ENCODE measurements at regions not wholly inside any gene's neighbourhood (a gene's known extent, or its start where the extent isn't known, plus 50 kb on each side); places are given as distances from the start of the nearest gene placed in this dataset.

GRCh38 chr7:47669178-47669891 is 87.4 kb upstream of the TNS3 start:
- no peaks in the 10 kb centered on the region for H3K27me3 ChIP-seq (ENCODE audit: control insufficient read depth, insufficient read depth, low read length)
- ChIA-PET POLR2A (ENCODE audit: unreplicated experiment) (no interaction called here), CTCF (interaction anchor here (0.7 kb wide), 1 partner anchor 17 kb away, joined by 3 read pairs; no protein-coding TSS in a partner anchor)
- no TSS peak for BruUV-seq (replicated peaks)
- peaks cover 18% of the 10 kb centered on the region for H3K4me1 ChIP-seq (ENCODE audit: control insufficient read depth, insufficient read depth, low read length)
- no peaks in the 10 kb centered on the region for H3K36me3 ChIP-seq (ENCODE audit: control insufficient read depth, insufficient read depth, low read length)
- H4K20me1 ChIP-seq (ENCODE audit: insufficient read depth, low read length) = no peaks in the 10 kb centered on the region
- peak overlapping the region; percentile 78 for H2AK5ac ChIP-seq (ENCODE audit: low read depth, low read length)
- peak overlapping the region; percentile 9 to 91; a peak in 3 of 4 replicates for H4K8ac ChIP-seq (ENCODE audit: low read depth in 2 of 2, low read length in 2 of 2)
- peak; percentile 96 for DNase-seq
- H3K9me3 ChIP-seq (ENCODE audit: control insufficient read depth, insufficient read depth, low read length) = no peaks in the 10 kb centered on the region
- H3K4me3 ChIP-seq (ENCODE audit: insufficient read depth, low read depth, low read length) = no peak overlapping the region
- H3K27ac ChIP-seq (ENCODE audit: insufficient read depth, low read length) = peak overlapping the region; percentile 25
- H4K5ac ChIP-seq (ENCODE audit: low read depth, low read length) = peak overlapping the region; percentile 91
- 0 out of 4 replicates have a peak, but pooled peaks cover 0 to 3% of the 10 kb centered on the region in 2 experiments for H3K79me1 ChIP-seq (ENCODE audit: low read depth in 1 of 2, low read length in 2 of 2)
- intact Hi-C loops (cut with micrococcal nuclease) (no loop called here), in situ Hi-C loops (cut with MboI; ENCODE audit: low sequenced_read_pairs) (no loop called here), dilution Hi-C loops (cut with HindIII; ENCODE audit: low sequenced_read_pairs, unreplicated experiment) (no loop called here)
- H2AK9ac ChIP-seq (replicated peaks; ENCODE audit: low read depth, low read length, poor library complexity) = peak overlapping the region; percentile 73
- peak overlapping the region; percentile 14; the same call in 1 of the 2 replicates for H3K9ac ChIP-seq (ENCODE audit: low read depth, low read length)
- H2BK5ac ChIP-seq (ENCODE audit: low read depth, low read length, poor library complexity, severe bottlenecking) = peak overlapping the region; percentile 89
- peak overlapping the region; percentile 80 for H2BK20ac ChIP-seq (ENCODE audit: low read depth, low read length)
- H2BK120ac ChIP-seq (ENCODE audit: low read depth, low read length) = peak overlapping the region; percentile 96
- H4K91ac ChIP-seq (ENCODE audit: insufficient read depth, low read depth, low read length) = peak overlapping the region; percentile 87
- H3K9me1 ChIP-seq (ENCODE audit: insufficient read depth, low read length) = peaks cover 36% of the 10 kb centered on the region
- ATAC-seq (ENCODE audit: low read depth) = peak; percentile 83
- WGBS, 2 experiments (ENCODE audit: extremely low coverage in 2 of 2, insufficient read length in 1 of 2) = 13% methylated on average over 2 of the region's 10 CpGs; no CpG with 5 or more reads in 1 of the 2 experiments
- H3K56ac ChIP-seq (ENCODE audit: extremely low read depth, insufficient read depth, low read length) = peak overlapping the region; percentile 82; the same call in 1 of the 2 replicates
- H2BK15ac ChIP-seq (ENCODE audit: low read depth, low read length) = peak overlapping the region; percentile 96; the same call in 2 of the 3 replicates
- peak overlapping the region; percentile 96 for H3K18ac ChIP-seq (ENCODE audit: low read depth, low read length)
- H2AFZ ChIP-seq (replicated peaks; ENCODE audit: low read length, poor library complexity) = peak overlapping the region; percentile 77
- 0 out of 2 replicates have a peak overlapping the region, but pooled peaks have one; percentile 15 for H3K4me2 ChIP-seq (ENCODE audit: low read depth, low read length)
- H3K14ac ChIP-seq (replicated peaks; ENCODE audit: low read depth, low read length) = peak overlapping the region; percentile 90
- H3K4ac ChIP-seq (ENCODE audit: low read depth, low read length) = peak overlapping the region; percentile 96
- H3K23ac ChIP-seq (ENCODE audit: low read depth, low read length) = peak overlapping the region; percentile 40
- TF ChIP-seq SMC3 (IDR thresholded peaks at IDR 0.05; ENCODE audit: low read depth, low read length) = 0 out of 2 replicates have a peak, but pooled peaks have one; percentile 9
- no peak for TF ChIP-seq CTCF (conservative IDR thresholded peaks at IDR 0.05; ENCODE audit: low read depth, low read length)
- no peak for TF ChIP-seq ELK1 (IDR thresholded peaks at IDR 0.05; ENCODE audit: borderline replicate concordance, low read depth, low read length)
- TF ChIP-seq CEBPB (IDR thresholded peaks at IDR 0.05; ENCODE audit: low read depth, low read length) = no peak
- TF ChIP-seq NFE2L2 (IDR thresholded peaks at IDR 0.05; ENCODE audit: low read depth, low read length) = peak; percentile 61; the same call in 1 of the 2 replicates
- TF ChIP-seq MAFK (IDR thresholded peaks at IDR 0.05; ENCODE audit: low read depth, low read length) = no peak
- no peak for TF ChIP-seq POLR2A (IDR thresholded peaks at IDR 0.05; ENCODE audit: low read depth, low read length)
- peak; percentile 16; the same call in 1 of the 2 replicates for TF ChIP-seq RAD21 (IDR thresholded peaks at IDR 0.05; ENCODE audit: low read length)
- peak; percentile 35; the same call in 1 of the 2 replicates for TF ChIP-seq MXI1 (IDR thresholded peaks at IDR 0.05; ENCODE audit: borderline replicate concordance, low read depth, low read length)
- TF ChIP-seq CHD1 (IDR thresholded peaks at IDR 0.05; ENCODE audit: low read depth, low read length) = no peak
- peak; percentile 70 for TF ChIP-seq FOS (IDR thresholded peaks at IDR 0.05; ENCODE audit: low read depth, low read length)
- no peak for TF ChIP-seq RFX5 (IDR thresholded peaks at IDR 0.05; ENCODE audit: low read depth, low read length)
- TF ChIP-seq RCOR1 (IDR thresholded peaks at IDR 0.05; ENCODE audit: insufficient replicate concordance, low read length) = no peak
- TF ChIP-seq USF2 (IDR thresholded peaks at IDR 0.05; ENCODE audit: low read depth, low read length) = peak; percentile 76
